BJ (cell line): ENCODE measurements at regions not wholly inside any gene's neighbourhood (a gene's known extent, or its start where the extent isn't known, plus 50 kb on each side); places are given as distances from the start of the nearest gene placed in this dataset.

Source experiments
- CTCF ChIA-PET: fragments of 350-600 bp; formaldehyde crosslinking; extraction: SDS; loops from one replicate; lab custom pipeline; 2021; ENCODE audit warnings: antibody characterized with exemption, inconsistent platforms; lab: Yijun Ruan, JAX
- POLR2A ChIA-PET: fragments of 300-600 bp; sonication (Branson Sonifier 250); formaldehyde crosslinking; extraction: SDS; loops from one replicate; lab custom pipeline; 2021; ENCODE audit warnings: antibody characterized with exemption; lab: Charles Lee
- DNase-seq: peaks from one replicate; pipeline ENCODE4 v3.0.0-alpha.2; 2011; ENCODE audit warnings: low read depth
- H3K27me3 ChIP-seq: 2 replicates; pipeline ENCODE4 v1.6.0; 2011; ENCODE audit warnings: low read length; ENCODE audit not compliant: control insufficient read depth, insufficient read depth
- H3K36me3 ChIP-seq: 2 replicates; pipeline ENCODE4 v1.5.1; 2011; ENCODE audit warnings: low read length; ENCODE audit not compliant: control insufficient read depth, insufficient read depth
- H3K4me3 ChIP-seq: 2 replicates; pipeline ENCODE4 v1.5.1; 2011; ENCODE audit warnings: low read depth, mild to moderate bottlenecking, control low read depth, low read length
- CTCF ChIP-seq: IDR thresholded peaks from 2 replicates; pipeline ENCODE4 v1.5.1; 2011; ENCODE audit warnings: low read depth, mild to moderate bottlenecking, control low read depth, inconsistent platforms, low read length, moderate library complexity; ENCODE audit not compliant: insufficient read depth

DNA sequence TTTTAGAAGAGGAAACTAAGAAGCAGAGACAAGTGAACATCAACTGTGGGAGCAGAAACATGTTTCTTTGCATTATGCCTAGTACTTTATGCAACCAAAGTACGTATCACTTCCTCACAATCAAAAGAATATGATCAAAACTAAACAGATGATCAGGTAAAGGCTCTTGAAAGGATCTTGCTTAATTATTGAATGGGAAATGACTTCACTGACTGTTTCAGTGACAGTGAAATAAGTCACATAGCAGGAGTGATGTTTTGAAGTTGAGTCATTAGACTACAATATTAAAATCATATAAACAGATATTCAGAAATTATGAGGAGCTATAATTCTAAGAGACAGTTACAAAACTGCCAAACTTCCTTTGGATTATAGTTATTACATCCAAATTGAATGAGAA is 527.3 kb downstream of the MTRR start:
- POLR2A ChIA-PET, result no interaction called here
- CTCF ChIA-PET, result no interaction called here

DNA sequence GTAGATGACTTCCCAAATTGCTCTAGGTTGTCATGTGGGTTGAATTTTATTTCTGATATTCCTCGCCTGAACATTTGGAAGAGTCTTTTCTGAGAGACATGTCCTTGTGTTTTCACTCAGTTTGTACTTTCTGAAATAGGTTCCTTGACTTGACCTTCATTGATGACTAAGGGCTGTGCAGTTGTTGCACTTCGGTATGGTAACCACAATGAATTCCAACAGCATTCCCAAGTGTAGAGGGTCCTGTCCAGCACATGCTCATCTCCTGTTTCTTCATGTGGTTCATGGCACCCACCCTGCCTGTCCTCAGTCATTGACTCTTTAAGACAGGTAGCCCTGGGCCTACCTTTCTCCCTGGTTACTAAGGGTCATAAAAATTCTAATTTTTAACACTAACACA is 527.8 kb downstream of the MTRR start:
- DNase-seq, result no peak
- POLR2A ChIA-PET, result no interaction called here

More for the DNA sequence above, 527.3 kb downstream of the MTRR start:
- Histone ChIP-seq H3K36me3 (no peaks in the 10 kb centered on the region), H3K4me3 (no peak overlapping the region), H3K27me3 (no peaks in the 10 kb centered on the region)
- no peak for DNase-seq
- no peak for TF ChIP-seq CTCF

DNA sequence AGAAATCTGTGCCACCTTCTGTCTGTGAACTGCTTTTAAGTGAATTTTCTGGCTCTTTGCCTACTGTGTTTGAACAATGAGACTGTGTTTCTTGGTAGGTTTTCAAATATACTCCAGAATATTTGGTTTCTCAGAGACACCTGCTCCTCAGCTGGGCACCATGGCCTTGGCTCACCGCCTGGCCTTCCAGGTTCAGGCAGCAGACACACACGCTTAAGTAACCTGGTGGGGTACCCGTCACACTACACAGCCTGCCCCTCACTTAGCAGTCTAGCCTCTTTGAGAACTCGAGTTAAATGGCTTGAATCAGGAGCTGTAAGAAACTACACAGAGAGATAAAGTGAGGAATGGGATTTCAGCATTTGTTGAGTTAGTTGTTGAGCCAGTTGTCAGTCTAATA is 530.5 kb downstream of the MTRR start:
- TF ChIP-seq CTCF, result no peak
- POLR2A ChIA-PET, result no interaction called here
- Histone ChIP-seq H3K36me3 (no peaks in the 10 kb centered on the region), H3K4me3 (no peak overlapping the region), H3K27me3 (no peaks in the 10 kb centered on the region)
- no peak for DNase-seq
- CTCF ChIA-PET, result no interaction called here

More for the DNA sequence above, 527.8 kb downstream of the MTRR start:
- CTCF ChIA-PET, result no interaction called here
- TF ChIP-seq CTCF, result no peak
- Histone ChIP-seq H3K27me3 (no peaks in the 10 kb centered on the region), H3K36me3 (no peaks in the 10 kb centered on the region), H3K4me3 (no peak overlapping the region)

DNA sequence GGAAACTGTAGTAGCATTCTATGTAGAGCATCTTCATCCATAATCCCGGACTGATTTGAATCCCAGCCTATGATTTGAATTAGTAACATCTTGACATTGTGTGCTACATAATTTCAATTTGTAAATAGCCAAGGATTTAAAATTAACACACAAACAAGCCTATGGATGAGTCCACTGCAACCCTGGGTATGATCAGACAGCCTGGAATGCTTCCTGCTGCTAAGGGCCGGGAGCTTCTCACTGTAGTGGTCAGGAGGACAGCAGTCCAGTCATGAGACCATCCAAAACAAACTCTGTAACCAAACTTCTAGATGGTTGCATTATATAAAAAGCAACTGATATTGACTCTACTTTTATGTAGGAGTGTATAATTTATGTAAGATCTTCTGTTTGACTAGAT is 539.3 kb downstream of the MTRR start:
- H3K27me3 ChIP-seq, result no peaks in the 10 kb centered on the region
- no peak for DNase-seq
- no peak for TF ChIP-seq CTCF
- H3K36me3 ChIP-seq, result no peaks in the 10 kb centered on the region
- ChIA-PET POLR2A (no interaction called here), CTCF (no interaction called here)
- no peak overlapping the region for H3K4me3 ChIP-seq

- Histone ChIP-seq H3K4me3 (no peak overlapping the region), H3K27me3 (no peaks in the 10 kb centered on the region), H3K36me3 (no peaks in the 10 kb centered on the region)
- no peak for DNase-seq
- POLR2A ChIA-PET, result no interaction called here
- CTCF ChIA-PET, result no interaction called here
- TF ChIP-seq CTCF, result no peak
Observed at GRCh38 chr5:8410618-8411017, 541.7 kb downstream of the MTRR start.
